ENCODE measurements at regions not wholly inside any gene's neighbourhood (a gene's known extent, or its start where the extent isn't known, plus 50 kb on each side); places are given as distances from the start of the nearest gene placed in this dataset.

DNA sequence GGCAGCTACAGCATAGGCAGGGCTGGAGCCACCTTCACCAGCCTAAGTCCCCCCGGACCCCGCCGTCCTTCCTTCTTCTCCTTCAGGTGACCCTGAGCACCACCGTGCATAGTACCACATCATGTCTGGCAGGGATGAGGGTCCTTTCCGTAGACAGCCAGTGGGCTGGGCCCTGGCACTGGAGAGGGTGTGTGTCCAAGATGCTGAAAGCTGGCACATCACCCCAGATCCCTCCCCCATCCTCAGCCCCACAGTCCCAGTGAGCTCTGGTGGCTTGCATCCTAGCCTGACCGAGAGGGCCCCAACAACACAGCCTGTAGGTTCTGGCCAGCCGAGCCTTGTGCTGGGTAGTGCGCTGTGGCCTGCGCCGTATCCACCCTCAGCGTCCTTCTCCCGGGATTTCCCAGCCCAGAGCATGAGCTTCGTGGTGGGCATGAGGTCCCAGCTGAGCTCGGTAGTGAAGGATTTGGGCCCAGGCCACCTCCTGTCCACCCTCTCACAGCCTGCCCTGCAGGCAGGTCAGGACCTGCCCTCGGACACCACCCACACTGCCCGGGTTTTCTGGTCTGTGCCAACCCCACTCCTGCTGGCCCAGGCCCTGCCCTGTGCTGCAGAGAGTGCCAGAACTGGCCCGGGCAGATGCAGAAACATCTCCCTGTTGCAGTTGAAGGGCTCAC is 1124.3 kb downstream of the BRD1 start:
- DNase-seq: no peak

DNA sequence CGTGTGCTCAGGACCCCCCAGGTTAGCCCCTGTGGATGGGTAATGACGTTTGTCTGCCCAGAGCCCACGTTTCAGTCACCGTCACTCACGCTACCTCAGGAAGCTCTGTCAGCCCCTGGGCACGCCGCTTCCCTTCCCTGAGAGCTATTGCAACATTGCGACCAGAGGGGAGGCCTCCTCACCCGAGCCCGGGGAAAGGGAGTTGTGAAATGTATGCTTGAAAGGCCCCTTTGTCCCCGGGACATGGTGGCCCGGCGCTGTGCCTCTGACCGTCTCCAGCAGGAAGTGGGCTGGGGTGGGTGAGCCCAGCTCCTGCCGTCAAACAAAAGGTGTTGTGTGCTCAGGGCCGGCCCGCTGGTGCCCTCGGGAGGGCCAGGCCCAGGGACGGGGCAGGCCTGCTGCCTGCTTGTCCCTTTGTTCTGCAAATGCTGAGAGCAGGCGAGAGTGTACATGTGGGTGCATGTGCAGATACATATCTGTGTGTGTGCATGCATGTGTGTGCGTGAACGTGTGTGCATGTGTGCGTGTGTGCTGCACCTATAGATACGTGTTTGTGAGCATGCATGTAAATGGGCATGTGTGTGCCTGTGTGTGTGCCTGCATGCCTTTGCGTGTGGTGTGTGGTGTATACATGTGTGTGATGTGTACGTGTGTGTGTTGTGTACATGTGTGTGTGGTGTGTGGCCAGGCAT is 1125.0 kb downstream of the BRD1 start:
- no peak for DNase-seq

DNA sequence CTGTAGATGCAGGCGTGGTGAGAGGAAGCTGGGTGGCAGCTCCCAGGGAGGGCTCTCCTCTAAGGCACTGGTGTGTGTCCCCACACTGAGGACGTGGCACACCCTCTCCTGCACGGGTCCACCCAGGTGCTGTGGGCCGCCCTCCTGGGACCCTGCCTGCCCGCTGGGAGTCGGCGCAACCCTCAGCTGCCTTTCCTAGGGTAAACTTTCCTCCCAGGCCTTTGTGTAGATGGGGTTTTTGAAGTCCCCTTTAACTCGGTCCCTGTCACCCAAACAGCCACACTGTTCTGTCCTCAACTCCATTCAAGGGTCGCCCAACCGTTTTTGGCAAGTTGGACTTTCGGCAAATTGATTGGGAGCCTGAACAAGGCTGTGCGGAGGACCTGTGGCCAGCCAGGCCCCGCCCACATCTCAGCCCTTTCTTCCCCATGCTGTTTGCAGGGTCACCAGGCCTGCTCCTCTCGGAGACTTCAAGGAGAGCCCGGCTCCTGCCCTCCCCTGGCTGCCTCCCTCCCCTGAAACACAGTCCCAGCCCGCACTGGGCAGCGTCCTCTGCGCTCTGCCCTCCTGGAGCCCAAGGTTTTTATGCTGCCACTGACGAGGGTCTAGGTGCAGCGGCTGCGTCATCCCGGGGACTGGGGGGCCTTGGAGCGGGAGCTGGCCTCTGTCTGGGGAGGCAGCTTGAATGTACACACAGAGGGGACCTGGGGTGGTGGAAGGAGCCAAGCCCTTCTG is 1126.2 kb downstream of the BRD1 start:
- DNase-seq: no peak

DNA sequence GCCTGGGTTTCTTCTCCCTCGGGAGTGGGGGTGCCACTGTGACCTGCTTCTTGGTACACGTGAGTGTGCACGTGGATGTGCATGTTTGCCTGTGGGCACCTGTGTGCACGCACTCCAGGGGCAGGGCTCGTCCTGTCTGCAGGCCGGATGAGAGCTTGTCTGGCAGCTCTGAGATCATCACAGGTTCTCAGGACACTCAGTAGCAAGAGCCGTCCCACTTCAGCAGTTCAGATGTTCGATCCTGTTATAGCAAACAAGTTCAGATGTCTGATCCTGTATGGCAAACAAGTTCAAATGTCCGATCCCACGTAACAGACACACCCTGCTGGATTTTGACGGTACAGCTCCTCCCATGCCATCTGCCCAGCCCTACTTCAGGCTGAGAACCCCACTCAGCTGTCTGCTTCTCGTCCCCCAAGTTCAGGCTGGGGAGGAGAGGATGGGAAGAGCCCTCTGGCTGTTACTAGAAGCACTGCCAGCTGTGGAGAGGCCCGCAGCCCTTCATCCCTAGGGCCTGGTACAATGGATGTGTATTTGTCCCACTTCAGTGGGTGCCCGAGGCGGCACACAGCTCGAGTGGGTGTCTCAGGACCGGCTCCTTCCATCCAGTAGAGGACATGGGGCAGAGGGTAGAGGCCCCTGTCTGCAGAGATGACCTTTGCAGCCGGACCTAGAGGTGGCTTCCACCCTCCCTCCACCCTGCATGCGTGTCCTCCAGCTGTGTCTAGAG is 1126.9 kb downstream of the BRD1 start:
- DNase-seq: no peak

DNA sequence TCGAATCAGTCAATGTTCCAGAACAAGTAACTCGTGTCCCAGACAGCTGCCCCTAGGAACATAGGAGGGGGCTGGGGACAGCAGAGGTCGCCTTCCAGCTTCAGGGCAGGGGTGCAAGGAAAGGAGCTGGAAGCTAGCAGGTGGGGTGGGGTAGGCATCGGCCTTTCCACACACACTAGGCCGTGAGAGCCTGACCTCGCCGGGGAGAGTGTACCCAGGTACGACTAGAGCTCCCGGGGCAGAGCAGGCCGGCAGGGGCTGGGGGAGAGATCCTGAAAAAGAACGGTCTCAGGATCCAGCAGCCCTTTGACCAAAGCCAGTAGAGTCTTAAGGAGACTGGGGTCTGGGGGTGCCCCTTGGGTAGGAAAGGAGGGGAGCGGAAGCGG is 1127.5 kb downstream of the BRD1 start:
- no peak for DNase-seq

DNA sequence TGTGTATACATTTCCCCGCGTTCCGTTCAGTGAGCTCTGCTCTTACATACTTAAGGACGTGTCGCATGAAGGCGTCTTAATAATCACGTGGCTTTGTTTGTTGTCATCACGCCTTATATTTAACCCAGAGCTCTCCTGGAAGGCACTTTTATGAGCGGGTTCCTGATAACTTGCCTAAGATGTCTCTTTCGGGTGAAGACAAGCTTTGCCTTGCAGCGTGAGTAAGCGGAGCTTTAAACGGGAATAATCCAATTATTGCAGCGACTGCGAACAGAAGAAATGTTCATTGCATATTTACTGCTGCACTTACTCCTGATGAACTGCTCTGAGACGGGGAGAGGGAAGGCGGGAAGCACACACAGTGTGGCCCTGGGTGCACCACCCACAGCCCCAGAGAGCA is 1128.2 kb downstream of the BRD1 start:
- DNase-seq: no peak

DNA sequence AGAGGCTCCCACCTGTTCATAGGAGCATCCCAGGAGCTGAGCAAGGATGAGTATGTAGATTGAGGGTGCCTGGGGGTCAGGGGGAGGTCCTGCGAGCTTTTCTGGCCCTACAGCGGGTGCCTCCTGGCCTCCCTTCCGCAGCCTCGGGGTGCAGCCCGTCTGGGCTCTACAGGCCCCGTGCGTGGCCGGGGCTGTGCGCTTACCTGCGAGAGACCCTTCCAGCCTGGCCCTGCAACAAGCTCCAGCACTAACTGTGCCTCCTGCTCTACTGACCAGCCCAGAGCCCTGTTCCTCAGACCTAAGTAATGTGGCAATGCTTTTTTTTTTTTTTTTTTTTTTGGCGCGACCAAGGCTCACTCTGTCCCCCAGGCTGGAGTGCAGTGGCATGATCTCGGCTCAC is 1129.1 kb downstream of the BRD1 start:
- DNase-seq: no peak

DNA sequence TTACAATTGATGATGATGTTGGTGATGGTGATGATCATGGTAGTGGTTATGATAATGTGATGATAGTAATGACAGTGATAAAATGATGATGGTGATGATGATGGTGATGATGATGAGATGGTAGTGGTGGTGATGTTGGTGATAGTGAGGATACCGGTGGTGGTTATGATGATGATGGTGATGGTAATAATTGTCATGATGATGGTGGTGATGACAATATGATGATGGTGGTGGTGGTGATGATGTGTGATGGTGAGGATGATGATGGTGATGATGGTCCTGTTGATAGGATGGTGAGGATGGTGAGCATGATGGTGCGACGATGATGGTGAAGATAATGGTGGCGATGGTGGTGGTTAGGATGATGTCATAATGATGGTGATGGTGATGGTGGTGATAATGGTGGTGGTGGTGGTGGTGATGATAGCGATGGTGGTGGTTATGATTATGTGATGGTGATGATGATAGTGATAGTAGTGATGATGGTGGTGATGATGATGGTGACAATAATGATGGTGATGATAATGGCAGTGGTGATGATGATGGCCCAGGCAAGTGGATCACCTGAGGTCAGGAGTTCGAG is 1129.9 kb downstream of the BRD1 start:
- no peak for DNase-seq

DNA sequence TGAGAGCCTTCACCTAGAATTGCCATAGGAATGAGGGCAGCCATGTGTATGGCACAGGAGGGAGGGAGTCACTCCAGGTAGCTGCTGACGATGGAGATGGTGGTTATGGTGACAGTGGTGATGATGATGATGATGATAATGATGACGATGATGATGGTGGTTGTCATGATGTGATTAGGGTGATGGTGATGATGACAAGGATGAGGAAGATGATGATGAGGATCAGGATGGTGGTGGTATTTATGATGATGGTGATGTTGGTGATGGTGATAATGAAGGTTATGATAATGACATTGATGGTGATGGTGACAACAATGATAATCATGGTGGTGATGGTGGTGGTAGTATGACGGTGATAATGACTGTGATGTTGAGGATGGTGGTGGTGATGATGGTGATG is 1130.5 kb downstream of the BRD1 start:
- no peak for DNase-seq

DNA sequence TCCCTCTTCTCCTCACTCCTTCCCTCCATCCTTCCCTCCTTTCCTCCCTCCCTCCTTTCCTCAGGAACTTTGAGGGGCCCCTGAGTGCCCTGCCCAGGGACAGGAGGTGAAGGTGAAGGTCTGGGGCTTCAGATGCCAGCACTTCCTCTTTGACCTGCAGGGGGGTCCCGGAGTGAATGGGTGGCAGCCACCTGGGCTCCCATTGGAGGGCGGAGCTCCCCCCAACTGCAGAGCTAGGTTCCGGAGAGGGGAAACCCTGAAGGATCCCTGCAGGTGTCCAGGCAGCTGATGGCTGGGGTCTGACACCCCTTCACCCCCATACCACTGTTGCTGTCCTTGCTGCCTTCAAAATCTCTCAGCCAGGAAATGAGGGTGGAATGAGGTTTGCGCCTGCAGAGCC is 1131.3 kb downstream of the BRD1 start:
- no peak for DNase-seq

DNA sequence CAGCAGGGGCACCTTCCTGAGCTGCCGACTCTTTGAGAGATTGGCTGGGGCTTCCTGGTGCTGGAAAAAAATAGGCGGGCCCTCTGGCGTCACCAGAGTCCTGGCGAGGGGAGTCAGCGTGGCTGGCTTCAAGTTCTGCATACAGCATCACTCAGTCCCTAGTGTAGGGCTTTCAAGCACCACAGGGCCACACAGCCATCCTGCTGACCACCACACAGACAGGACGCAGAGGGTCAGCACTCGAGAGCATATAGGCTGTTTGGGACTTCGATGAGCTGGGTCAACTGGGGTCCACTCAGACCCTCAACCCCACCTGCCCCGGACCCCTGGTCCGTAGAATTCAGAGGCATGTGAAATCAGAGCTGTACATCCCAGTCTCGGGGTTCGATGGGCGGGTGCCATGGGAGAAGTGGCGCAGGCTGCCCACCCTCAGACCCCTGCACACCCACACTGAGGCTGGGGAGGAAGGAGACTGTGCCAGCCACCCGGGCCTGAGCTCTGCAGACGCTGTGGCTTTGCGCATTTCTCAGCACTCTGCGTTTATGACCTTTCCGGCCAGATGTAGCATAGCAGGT is 1131.9 kb downstream of the BRD1 start:
- no peak for DNase-seq

DNA sequence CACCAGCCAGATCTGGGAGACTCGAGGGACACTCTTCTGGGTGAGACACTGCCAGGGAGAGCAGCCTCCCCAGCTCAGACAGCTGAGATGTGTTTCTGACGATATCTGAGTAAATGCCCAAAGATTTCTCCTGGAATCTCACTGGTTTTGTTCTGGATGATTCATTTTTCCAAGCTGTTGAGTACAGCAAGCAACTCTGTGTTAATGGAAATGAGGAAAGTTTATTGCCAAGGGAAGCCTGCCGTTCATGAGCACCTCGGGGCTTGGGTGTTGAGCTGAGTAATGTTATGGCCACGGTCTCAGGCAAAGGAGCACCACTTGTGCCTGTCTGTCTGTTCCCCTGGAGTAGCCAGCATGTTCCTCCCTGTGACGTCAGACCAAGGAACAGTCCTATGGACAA is 1132.4 kb downstream of the BRD1 start:
- DNase-seq: no peak

DNA sequence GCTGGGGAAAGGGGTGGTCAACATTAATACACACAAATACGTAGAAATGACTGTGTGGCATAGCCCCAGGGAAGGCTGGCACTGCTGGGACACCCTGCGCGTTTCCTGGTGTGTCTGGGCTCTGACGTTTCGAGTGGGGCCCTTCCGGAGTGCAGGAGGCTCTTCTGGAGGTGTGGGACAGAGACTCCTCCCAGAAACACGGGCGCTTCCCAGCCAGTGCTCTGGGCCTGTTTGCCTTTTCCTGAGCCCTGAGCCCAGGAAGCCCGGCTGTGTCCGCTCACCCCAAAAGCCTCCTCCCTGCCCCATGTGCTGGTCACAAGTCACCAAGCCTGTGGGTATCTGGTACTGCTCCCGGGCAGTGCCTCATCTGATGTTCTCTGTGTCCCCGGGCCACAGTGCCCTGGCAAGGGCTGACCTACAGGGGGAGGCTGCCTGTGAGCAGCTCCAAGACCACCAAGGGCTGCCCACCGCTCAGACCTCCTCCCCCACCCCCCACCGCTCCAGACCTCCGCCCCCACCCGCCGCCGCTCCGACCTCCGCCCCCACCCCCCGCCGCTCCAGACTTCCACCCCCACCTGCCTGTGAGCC is 1133.3 kb downstream of the BRD1 start:
- no peak for DNase-seq

DNA sequence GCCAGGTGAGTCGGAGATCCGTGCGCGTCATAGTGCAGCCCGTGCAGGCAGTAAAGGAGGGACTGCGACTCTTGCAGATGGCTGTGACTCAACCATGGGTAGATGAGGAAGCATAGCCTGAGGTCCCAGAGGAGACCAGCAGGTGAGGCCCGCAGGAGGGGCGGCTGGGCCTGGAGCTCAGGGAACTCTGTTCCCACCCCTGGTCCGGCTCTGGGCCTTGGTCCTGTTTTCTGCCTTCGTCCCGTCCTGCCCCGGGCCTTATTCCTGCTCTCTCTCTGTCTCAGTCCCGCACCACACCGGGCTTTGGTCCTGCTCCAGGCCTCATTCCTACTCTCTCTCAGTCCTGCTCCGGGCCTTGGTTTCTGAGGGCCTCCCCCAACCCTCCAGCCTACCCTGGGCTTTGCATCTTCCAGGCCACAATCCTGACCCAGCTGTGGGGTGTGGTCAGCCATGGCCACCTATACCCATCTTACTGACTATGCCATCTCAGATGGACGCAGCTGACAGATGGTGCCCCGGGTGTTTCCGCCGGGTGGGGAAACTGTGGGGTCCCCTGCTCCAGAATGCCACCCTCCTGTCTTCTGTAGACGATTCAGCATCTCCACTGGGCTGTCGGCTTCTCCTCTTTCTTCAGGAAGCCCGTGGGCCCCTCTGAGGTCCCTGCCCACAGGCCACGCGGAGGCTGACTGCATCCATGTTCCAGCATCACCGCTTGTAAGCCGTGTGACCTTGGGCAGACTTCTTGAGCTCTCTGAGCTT is 1134.1 kb downstream of the BRD1 start:
- DNase-seq: no peak

DNA sequence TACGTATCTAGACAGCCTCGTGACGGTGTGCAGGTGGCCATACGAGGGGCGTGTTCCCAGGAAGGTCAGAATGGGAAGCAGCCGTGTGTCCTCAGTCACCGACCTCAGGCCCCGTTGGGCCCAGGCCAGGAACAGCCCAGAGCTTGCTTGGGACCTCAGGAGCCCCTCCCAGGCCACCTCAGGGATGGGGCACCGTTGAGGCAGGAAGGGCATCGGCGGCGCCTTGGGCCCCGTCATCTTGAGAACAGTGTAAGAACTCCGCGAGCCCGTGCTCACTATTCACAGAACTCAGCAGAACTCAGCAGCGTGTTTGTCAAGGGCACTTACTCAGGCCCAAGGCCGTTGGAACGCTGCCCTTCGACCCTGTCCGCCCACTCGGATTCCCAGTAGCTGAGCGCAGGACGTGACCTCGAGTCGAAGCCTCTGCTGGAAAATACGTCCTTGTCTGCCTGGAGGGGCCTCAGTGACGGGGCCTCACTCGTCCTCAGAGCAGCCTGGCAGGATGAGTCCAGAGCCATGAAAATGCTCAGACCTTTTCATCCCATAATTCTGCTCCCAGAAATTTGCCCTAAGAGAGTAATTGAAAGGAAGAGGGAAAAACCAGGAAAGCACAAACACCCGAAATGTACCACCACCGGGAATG is 1134.8 kb downstream of the BRD1 start:
- DNase-seq: no peak

DNA sequence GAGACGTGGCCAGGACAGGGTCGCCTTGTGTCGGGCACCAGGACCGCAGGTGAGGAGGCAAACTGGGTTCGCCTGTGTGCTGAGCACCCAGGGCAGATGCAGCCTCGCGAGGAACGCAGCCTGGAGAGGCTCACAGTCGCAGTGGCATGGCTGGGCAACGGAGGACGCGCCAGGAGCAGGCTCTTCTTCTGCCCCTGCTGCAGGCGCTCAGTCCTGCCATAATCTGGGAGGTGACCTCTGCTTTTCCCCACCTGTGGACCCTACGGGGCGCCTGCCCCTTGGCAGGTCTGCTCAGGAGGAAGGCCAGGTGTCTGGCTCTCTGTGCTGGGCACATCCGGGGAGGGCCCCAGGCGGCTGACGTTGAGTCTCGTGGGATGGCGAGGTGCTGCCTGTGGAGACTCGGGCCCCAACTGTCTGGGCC is 1136.2 kb downstream of the BRD1 start:
- DNase-seq: no peak

DNA sequence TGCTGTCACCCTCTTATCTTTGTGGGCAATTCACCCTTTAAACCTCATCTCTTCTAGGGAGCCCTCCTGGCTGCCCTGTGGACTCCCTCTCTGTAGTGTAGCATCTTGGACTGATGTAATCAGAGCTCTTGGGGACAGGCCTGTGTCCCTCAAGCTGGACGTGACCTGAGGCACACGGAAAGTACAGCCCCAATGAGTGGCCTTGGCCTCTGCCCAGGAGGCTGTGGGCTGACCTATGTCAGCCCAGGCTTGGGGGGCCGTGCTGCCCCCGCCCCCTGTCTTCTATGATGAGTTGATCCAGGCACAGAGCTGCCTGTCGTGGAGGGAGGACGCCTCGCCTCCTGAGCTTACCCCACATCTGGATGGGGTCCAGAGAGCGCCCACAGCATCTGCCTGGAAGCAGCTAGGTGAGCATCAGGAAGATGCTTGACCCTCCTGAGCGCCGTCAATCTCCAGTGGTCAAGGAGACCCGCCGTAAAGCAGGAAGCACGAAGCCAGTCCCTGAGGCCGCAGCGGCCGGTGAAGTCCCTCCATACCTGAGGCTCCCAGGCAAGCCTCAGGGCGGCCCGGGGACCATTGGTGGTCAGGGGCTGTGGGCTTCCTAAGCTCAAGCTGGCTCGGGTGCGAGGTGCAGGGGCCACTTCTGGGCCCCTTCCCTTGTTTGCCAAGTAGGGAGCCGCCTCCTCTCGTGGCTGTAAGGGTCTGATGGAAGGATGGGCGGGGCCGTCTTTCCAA is 1136.9 kb downstream of the BRD1 start:
- DNase-seq: no peak

DNA sequence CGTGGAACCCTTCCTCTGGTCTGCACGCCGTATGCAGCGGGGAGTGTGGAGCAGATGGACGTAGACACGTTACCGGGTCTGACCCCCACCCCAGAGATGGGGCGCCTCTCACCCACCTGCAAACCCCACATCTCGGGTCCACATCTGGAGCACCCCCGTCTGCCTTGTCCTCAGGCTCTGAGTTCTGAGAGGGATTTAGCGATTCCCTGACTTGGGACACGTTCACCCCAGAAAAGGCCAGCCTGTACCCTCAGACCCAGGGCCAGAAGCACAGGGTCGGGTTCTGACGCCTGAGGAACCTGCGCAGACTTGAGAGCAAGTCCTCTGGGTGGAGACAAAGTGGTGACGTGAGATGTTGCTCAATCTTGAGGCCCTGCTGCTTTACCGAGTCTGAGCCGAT is 1138.5 kb downstream of the BRD1 start:
- no peak for DNase-seq

DNA sequence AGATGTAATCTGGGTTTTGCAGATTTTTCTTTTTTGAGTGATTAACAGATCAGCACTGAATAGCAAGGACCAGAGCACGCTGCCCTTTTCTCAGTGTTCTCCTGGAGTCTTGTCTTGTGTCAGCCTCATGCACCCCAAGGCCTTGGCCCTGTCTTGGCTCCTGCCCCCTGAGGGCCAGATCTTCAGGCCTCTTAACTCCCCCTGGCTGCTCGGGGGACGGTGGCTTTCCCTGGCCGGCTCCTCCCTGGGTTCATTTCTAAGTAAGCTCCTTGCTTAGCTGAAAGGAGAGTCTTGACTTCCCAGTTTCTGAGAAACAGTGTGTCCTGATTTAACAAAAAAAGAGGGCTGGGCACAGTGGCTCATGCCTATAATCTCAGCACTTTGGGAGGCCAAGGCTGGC is 1139.3 kb downstream of the BRD1 start:
- no peak for DNase-seq

DNA sequence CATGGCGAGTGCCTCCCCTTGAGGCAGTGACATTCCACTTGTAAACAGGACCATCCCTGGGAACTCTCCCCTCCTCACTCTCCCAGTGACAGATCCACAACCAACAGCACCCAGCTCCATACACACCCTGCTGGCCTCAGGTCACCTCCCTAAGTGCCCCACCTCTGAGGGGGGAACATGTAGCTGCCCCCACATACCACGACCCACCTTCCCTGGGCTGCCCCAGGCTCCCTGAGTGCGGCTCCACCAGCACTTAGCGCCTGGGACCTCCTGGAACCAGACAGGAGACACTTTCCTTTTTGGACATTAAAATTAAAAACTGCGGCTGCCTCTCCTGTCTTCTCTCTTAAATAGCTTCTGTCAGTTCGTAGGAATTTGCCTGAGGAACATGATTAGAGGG is 1140.1 kb downstream of the BRD1 start:
- no peak for DNase-seq
